G401.6 (cell line): ENCODE measurements at regions not wholly inside any gene's neighbourhood (a gene's known extent, or its start where the extent isn't known, plus 50 kb on each side); places are given as distances from the start of the nearest gene placed in this dataset.

Experiments used
- FAIRE-seq: peaks from 2 replicates; lab custom pipeline; 2012; peaks lifted over from hg19 to GRCh38; lab: Jason Lieb, UNC

GRCh38 chr14:27096091-27096490 lies 498.3 kb upstream of the NOVA1 start:
- no peak for FAIRE-seq

GRCh38 chr14:27098451-27098850 lies 500.6 kb upstream of the NOVA1 start:
- FAIRE-seq, result no peak

GRCh38 chr14:27114180-27114579 lies 516.3 kb upstream of the NOVA1 start:
- no peak for FAIRE-seq

GRCh38 chr14:27123162-27123561 lies 525.3 kb upstream of the NOVA1 start:
- no peak for FAIRE-seq

GRCh38 chr14:27127838-27128237 lies 530.0 kb upstream of the NOVA1 start:
- no peak for FAIRE-seq

- no peak for FAIRE-seq
Observed at GRCh38 chr14:27134200-27134599, 536.4 kb upstream of the NOVA1 start.

- FAIRE-seq, result no peak
Observed at GRCh38 chr14:27145170-27145569, 547.3 kb upstream of the NOVA1 start.

GRCh38 chr14:27148143-27148542 lies 550.3 kb upstream of the NOVA1 start:
- no peak for FAIRE-seq

GRCh38 chr14:27164139-27164538 lies 566.3 kb upstream of the NOVA1 start:
- FAIRE-seq, result no peak

- no peak for FAIRE-seq
Observed at GRCh38 chr14:27175489-27175888, 577.7 kb upstream of the NOVA1 start.

GRCh38 chr14:27181333-27181732 lies 583.5 kb upstream of the NOVA1 start:
- no peak for FAIRE-seq

- FAIRE-seq, result no peak
Observed at GRCh38 chr14:27184427-27184826, 586.6 kb upstream of the NOVA1 start.

- FAIRE-seq, result no peak
Observed at GRCh38 chr14:27186048-27186447, 588.2 kb upstream of the NOVA1 start.

GRCh38 chr14:27187136-27187535 lies 589.3 kb upstream of the NOVA1 start:
- no peak for FAIRE-seq

- no peak for FAIRE-seq
Observed at GRCh38 chr14:27190296-27190695, 592.5 kb upstream of the NOVA1 start.

GRCh38 chr14:27199272-27199671 lies 601.4 kb upstream of the NOVA1 start:
- FAIRE-seq, result no peak

GRCh38 chr14:27205036-27205435 lies 607.2 kb upstream of the NOVA1 start:
- FAIRE-seq, result no peak

- no peak for FAIRE-seq
Observed at GRCh38 chr14:27211741-27212140, 613.9 kb upstream of the NOVA1 start.

- FAIRE-seq, result no peak
Observed at GRCh38 chr14:27222671-27223070, 624.8 kb upstream of the NOVA1 start.

- FAIRE-seq, result no peak
Observed at GRCh38 chr14:27223906-27224305, 626.1 kb upstream of the NOVA1 start.

- no peak for FAIRE-seq
Observed at GRCh38 chr14:27228053-27228452, 630.2 kb upstream of the NOVA1 start.

GRCh38 chr14:27234331-27234730 lies 636.5 kb upstream of the NOVA1 start:
- FAIRE-seq, result no peak

GRCh38 chr14:27236601-27237000 lies 638.8 kb upstream of the NOVA1 start:
- FAIRE-seq, result no peak

- FAIRE-seq, result no peak
Observed at GRCh38 chr14:27242874-27243273, 645.0 kb upstream of the NOVA1 start.

GRCh38 chr14:27243365-27243764 lies 645.5 kb upstream of the NOVA1 start:
- no peak for FAIRE-seq
